NCI-H69 (cell line): ENCODE measurements at regions not wholly inside any gene's neighbourhood (a gene's known extent, or its start where the extent isn't known, plus 50 kb on each side); places are given as distances from the start of the nearest gene placed in this dataset.

Experiments used
- DNase-seq: peaks from one replicate; lab custom pipeline; 2025; lab: John Stamatoyannopoulos, UW

DNA sequence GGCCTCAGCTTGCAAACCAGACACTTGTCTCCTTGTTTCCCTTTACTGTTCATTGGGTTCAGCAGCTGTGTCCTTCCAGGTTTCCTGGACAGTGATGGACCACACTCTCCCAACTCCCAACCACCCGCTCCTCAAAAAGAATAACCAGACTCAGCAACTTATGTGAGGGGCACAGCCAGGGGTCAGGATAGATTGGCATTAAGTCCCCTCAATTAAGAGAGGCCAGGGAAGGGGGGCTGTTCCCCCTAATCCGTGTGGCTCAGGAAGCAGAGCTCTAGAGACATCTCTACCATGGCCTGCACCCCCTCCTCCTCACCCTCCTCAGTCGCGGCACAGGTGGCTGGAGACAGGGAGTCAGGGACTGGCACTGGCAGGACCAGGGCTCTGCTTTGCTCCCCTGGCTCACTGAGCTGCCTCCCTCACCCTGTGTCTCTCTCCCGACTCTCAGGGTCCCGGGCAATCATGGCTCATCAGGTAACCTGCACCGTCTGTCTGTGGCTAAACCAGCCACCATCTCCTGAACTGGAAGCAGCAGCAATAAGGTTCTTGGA, 111.7 kb downstream of the ZNF280B start:
- DNase-seq = peak; percentile 56

DNA sequence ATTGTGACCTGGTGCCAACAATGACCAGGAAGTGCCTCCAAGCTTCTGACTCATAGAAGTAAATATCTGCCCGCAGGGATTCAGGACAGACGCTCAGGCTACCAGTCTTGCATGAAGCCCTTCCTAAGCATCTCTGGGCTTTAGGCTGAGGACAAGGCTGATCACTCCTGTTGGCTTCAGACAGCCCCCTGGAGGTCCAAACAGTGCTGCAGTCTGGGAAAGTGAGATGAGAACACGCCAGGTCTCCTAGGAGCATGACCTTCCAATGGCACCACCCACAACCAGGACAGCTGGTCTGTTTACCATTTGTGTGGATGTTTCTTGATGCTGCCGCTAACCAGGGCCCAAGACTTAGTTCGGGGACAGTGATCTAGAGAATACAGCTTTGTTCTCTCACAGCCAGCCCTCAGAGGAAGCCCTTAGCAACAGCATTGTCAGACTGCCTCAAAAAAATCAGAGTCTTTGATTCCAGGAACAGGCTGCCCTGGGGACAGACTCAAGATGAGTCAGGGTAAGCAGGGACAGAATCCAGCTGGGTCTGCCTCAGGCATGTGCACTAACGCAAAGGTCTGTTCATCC, 111.2 kb downstream of the ZNF280B start:
- peak; percentile 97 for DNase-seq

DNA sequence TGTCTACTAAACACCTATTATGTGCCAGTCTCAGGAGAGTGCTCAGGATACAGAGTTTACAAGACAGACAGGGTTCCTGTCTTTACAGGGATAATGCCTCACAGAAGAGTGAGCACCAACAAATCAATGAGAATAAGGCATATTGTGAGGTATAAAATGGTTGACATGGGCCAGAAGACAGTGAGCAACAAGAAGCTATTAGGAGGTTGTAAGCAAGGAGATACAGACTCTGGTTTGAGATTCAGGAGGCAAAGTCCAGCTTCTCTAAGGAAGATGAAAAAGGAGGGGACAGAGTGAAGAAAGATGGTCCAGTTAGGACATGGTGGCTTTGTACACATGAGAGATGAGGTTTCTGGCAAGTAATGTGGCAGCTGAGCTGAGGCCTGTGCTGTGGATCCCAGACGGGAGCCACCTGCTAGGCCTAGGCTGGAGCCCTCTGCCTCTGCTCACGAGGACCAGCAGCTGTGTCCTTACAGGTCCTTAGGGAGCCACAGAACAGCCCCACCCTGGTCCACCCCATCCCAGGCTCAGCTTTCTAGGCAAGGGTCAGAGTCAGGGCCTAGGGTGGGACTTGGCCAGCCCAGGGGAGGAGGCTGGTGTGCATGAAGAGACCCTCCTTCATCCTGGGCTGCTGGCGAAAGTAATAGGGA, 110.5 kb downstream of the ZNF280B start:
- DNase-seq = peak; percentile 61

DNA sequence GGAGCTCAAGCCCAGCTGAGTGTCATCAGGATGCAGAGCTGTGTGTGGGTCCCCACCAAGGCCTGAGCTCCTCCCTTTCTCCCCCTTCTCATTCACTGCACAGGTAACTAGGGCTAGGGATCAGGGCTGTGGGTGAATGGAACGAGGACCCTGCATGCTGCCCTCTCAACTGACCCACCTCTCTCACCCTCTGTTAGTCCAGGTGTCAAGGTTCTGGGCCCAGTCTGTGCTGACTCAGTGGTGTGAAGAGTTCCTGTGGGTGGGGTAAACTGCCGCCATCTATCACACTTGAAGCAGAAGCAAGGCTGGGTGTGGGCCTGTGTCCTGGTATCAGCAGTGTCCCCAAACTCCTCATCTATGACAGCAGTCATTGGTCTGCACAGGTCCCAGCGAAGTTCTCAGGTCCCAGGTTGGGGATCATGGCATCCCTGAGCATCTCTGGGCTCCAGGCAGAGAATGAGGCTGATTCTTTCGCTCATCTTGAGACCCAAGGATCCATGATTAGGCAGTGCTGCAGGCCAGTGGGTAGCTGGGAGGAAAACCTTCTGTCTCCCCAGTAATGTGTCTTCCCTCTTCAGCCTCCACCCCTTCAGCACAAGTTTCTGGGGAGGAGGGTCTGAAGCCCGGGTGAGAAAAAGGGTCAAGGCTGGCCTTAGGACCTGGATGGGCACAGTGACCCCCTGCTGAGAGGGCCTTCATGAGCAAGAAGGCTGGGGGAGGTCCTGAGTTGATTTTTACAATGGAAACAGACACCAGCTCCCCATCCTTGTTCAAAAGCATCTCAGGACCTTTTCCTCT, 109.8 kb downstream of the ZNF280B start:
- no peak for DNase-seq

DNA sequence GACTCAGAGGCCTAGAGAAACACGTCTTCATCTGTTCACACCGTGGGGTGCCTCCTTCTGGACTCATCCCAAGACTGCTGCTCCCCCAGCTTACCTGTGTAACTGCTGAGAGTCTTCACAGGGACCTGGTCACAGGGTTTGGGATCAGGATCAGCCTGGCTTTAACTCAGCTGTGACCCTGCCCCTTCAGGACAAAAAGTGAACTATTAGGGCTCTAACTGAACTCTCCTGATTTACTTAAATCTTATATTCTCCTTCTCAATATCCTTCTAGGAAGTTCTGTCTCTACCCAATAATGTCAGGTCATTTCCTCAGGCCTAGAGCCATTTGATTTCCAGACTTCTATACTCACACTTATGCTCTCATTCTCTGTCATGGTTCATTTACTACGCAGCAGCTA, 108.4 kb downstream of the ZNF280B start:
- DNase-seq = peak; percentile 60

DNA sequence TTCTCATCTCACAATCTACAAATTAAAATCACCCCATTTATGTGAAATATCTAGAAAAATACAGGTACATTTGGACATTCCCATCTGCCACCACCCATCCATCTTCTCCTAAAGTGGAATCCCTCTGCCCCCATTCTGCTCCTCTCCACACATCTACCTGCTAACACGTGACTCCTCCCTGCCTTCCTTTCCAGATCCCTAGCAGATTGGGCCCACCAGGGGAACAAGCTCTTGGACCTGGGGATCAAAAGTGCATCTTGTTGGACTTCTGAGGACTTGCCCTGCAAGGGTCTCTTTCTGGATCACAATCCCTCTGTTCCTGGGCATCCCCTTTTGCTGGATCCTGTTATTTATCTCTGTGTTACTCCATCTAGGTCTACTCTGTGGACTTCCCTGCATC, 107.6 kb downstream of the ZNF280B start:
- no peak for DNase-seq

DNA sequence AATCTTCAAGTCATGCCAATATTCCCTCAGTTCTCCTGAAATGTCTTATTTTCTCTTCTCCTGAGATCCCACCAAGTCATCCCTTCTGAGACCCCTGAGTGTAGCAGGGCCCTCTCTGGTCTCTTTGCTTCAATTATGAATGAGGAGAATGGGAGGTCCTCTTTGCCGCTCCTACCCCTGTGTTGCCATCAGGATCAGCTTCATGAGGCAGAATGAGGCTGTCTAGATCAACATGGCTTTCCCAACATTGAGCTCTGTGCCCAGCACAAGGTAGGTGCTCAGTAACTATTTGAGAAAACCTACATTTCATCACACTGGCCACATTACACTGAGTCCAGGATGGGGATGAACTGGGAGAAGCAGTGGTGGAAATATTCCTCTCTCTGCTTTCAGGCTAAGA, 107.2 kb downstream of the ZNF280B start:
- DNase-seq = no peak

DNA sequence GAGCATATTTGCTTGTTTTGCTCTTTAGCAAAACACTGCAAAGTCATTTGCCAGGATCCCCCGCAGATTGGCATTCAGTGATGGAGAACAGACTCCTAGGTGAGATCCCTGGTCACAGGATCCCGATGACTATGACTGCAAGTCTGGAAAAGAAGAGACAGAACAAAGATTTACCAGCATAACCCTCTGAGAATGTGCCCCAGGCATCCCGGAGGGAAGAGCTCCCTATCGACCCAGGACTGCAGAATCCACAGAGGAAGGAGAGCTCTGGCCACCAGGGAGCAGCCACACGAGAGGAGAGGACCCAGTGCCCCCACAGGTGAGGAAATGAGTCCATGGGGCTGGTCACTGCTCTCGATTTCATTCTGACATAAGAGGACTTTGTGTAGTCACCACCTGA, 105.2 kb downstream of the ZNF280B start:
- no peak for DNase-seq

DNA sequence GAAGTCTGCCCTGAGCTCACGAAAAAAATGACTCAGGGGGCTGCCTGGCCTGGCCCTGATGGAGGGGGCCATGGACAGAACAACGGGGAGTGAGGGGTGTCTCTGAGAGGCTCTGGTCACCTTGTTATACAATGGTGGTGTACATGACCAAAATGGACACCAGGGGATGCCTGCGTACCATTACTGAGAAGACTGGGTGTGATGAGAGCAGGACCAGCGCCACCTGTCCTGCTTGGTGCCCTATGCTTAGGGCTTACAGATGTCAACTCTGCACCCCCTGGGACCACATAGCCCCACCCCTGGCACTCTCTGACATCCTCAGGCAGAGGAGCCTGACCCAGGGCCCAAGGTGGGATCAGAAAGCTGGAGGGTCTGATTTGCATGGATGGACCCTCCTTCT, 104.8 kb downstream of the ZNF280B start:
- peak; percentile 10 for DNase-seq

DNA sequence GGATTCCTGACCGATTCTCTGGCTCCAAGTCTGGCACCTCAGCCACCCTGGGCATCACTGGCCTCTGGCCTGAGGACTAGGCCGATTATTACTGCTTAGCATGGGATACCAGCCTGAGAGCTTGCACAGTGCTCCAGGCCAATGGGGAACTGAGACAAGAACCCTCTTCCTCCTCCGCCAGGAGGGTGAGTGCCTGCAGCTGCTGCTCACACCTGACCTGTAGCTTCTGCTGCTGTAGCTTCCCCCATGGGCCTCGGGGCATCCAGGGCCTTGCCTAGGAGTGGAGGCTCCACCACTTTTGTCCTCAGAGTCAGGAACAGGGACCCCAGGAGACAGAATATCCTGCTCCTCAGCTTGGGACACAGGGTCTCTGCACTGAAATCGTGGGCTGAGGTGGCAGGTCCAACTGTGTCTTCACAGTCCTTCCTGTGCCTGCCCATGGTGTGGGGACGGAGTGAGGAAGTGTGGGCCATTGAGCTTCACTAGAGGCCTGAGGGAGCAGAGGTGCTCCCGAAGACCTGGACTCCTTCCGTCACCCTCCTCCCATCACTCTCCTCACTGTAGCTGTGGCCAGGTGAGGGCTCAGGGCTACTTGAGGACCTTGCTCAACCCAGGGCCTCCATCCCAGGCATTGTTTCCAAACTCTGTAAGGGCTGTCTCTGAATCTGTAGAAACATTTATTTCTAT, 103.8 kb downstream of the ZNF280B start:
- no peak for DNase-seq

DNA sequence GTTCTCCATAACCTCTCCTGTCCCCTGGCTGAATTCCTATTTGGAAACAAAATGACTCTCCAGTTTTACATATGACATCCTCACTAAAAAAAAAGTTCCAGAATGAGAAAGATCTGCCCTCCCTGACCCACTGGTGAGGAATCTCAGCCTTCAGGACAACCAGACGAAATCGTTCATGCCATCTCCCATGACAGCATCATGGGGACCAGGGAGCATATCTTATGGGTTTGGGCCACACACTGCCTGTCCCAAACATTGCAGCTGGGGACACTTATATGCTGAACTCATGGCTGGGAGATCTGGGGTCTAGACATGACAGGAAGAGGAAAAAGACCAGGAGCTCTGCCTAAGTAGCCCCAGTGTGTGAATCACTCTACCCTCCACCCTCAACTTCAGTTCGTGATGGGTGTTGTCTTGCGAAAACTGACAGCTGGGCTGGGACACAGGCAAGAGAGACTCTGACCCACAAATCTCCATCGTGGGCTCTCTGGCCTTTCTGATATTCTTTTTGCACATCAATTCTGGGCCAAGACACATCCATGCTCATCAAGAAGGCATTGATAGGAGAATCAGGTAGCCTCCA, 102.0 kb downstream of the ZNF280B start:
- no peak for DNase-seq

DNA sequence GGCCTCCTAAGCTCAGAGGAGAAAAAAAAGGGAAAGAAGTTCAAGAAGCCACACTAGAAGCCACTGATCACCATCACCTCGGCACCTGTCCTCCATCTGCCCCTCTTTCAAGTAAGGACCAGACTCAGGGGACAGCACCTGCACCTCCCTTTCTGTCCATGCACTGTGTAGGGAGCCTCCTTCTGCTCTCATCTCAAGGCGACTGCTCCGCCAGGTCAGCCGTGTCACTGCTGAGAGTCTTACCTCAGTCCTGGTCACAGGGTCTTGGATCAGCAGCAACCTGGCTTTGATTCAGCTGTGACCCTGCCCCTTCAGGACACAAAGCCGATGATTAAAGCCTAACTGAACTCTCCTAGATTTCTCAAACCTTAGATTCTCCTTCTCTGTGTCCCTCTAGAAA, 101.5 kb downstream of the ZNF280B start:
- no peak for DNase-seq

DNA sequence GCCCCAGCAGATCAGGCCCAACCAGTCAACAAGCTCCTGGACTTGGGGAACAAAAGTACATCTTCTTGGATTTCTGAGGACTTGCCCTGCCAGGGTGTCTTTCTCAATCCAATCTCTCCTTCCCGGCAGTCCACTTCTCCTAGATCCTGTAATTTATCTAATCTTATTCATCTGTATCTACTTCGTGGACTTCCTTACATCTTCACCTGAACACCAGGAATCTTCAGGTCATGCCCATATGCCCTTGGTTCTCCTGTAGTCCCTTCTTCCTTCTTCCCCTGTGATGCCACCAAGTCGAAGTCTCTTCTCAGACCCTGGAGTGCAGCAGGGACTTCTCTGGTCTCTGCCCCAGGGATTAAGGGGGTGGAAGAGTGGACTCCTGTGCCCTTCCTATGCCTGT, 100.3 kb downstream of the ZNF280B start:
- DNase-seq = no peak

DNA sequence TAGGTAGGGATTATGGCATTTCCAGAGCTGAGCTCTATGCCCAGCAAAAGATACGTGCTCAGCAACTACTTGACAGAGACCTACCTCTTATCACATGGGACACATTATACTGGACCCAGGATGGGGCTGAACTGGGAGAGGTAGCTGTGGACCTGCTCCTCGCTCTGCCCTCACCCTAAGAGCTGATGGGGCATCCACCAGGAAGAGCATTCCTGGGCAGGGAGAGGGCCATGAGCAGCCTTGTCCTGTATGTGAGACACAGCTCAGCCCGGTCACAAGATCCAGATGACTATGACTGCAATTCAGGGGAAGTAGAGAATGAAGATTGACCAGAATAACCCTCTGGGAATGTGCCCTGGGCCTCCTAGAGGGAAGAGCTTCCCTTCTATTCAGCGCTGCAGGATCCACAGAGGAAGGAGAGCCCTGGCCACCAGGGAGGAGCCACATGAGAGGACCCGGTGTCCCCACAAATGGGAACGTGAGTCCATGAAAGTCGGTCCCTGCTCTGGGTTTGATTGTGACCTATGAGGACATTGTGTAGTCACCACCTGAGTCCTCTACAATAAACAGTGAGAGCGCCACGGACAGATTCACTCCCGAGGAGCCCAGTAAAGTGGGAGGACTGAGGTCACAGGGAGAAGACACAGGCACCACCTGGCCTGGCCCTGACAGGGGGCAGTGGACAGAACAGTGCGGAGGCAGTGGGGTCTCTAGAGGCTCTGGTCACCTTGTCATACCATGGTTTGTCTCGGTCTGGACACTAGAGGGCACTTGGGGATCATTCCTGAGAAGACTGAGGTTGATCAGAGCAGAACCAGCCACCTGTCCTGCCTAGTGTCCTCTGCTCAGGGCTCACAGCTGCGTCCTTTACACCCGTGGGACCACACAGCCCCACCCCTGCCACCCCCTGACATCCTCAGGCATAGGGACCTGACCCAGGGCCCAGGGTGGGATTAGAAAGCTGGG, 99.5 kb downstream of the ZNF280B start:
- DNase-seq = peak; percentile 71

DNA sequence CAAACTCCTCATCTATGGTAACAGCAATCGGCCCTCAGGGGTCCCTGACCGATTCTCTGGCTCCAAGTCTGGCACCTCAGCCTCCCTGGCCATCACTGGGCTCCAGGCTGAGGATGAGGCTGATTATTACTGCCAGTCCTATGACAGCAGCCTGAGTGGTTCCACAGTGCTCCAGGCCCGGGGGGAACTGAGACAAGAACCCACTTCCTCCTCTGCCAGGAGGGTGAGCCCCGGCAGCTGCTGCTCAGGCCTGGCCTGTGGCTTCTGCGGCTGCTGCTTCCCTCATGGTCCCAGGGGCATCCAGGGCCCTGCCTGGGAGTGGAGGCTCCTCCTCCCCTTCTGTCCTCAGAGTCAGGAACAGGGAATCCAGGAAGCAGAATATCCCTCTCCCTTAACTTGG, 98.4 kb downstream of the ZNF280B start:
- peak; percentile 88 for DNase-seq

DNA sequence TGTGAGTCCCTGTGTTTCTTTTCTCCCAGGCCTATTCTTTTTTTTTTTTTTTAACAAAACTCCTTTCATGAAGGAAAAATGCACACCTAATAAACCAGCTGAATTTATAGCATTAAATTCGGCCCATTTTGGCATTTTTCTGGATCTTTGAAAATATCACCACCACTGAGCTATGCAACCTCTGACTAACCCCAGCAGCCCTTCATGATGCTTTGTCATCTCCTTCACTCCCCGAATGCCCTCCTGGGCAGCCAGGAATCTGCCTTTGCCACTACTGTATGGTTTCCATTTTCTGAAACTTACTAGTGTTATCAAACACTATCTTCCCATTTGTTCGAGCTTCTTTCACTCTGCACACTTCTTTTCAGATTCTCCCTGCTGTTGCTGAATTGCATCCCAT, 97.9 kb downstream of the ZNF280B start:
- no peak for DNase-seq

DNA sequence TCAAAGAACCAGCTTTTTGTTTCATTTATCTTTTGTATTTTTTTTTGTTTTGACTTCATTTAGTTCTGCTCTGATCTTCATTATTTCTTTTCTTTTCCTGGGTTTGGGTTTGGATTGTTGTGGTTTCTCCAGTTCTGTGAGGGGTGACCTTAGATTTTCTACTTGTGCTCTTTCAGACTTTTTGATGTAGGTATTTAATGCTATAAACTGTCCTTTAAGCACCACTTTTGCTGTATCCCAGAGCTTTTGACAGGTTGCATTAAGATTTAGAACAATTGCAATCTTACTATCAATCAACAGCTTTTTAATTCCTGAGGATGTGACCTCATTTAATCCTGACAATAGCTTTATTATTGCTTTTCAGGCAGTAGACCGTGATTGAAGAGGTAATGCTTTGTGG, 94.3 kb downstream of the ZNF280B start:
- DNase-seq = no peak

DNA sequence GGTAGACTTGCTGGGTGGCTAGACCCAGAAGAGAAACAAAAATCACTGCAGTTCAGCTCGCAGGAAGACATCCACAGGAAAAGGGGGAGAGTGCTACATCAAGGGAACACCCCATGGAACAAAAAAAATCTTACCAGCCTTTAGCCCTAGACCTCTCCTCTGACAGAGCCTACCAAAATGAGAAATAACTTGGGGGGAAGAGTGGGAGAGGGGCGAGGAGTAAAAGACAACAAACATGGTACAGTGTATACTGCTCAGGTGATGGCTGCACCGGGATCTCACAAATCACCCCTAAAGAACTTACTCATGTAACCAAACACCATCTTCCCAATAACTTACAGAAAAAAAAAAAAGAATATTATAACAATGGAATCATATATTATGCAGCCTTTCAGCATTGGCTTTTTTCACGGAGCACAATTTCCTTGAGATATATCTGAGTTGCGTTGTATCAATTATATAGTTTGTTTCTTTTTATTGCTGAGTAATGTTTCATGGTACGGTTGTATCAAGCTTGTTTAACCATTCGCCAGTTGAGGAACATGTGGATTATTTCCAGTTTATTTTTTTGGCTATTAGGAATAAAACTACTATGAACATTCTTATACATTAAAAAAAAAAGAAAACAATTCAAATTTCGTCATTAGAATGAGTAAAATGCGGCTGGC, 90.9 kb downstream of the ZNF280B start:
- DNase-seq = no peak

DNA sequence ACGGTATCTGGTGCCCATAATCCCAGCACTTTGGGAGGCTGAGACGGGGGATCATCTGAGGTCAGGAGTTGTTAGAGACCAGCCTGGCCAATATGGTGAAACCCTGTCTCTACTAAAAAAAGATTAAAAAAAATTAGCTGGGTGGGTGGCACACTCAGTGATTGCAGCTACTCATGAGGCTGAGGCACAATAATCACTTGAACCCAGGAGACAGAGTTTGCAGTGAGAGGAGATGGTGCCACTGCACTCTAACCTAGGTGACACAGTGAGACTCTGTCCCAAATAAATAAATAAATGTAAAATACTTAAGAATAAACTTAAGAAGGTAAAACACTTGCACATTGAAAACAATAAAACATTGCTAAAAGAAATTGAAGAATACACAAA, 90.4 kb downstream of the ZNF280B start:
- no peak for DNase-seq

DNA sequence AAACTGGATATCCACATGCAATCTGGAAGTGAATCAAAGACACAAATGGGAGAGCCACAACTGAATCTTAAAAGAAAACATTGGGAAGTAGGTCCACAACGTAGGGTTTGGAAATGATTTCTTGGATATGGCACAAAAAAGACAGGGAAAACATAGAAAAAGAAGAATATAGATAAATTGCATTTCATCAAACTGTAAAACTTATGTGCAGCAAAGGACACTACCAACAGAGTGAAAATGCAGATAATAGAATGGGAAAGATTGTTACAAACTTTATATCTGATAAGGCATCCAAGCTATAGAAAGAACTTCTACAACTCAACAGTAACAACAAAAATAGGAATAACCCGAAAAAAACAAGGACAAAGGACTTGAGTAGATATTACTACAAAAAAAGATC, 89.6 kb downstream of the ZNF280B start:
- no peak for DNase-seq
